ENCODE measurements at regions not wholly inside any gene's neighbourhood (a gene's known extent, or its start where the extent isn't known, plus 50 kb on each side); places are given as distances from the start of the nearest gene placed in this dataset.

- TF ChIP-seq CTCF (IDR thresholded peaks at IDR 0.05) = no peak
- TF ChIP-seq POLR2A (IDR thresholded peaks at IDR 0.05) = no peak
These were observed 393.7 kb upstream of the CITED2 start for GRCh38 chr6:139768196-139768595.
